HG02943 (cell line): ENCODE measurements at regions not wholly inside any gene's neighbourhood (a gene's known extent, or its start where the extent isn't known, plus 50 kb on each side); places are given as distances from the start of the nearest gene placed in this dataset.

Source experiments
- ATAC-seq: cut with Tn5 transposase; IDR thresholded peaks from one replicate; pipeline ENCODE4 v1.9.1; 2021; ENCODE audit warnings: mild to moderate bottlenecking, low read depth, moderate library complexity; ENCODE audit not compliant: unreplicated experiment

DNA sequence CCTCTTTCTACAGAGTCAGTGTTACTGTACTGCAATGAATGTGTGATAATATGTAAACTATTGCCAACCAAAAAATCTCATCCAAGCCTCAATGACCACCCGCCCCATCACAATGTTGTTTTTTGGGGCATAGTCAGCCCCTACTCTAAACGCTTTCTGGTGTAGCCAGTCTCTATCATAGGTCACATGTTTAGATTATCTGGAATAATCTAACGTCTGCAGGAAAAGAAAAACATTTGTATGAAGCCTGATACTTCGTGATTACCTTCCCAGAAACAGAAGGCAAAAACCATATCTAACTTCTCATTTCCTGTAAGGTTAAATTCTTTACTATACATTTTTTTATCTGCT, 1331.8 kb upstream of the GBE1 start:
- ATAC-seq, result no peak

DNA sequence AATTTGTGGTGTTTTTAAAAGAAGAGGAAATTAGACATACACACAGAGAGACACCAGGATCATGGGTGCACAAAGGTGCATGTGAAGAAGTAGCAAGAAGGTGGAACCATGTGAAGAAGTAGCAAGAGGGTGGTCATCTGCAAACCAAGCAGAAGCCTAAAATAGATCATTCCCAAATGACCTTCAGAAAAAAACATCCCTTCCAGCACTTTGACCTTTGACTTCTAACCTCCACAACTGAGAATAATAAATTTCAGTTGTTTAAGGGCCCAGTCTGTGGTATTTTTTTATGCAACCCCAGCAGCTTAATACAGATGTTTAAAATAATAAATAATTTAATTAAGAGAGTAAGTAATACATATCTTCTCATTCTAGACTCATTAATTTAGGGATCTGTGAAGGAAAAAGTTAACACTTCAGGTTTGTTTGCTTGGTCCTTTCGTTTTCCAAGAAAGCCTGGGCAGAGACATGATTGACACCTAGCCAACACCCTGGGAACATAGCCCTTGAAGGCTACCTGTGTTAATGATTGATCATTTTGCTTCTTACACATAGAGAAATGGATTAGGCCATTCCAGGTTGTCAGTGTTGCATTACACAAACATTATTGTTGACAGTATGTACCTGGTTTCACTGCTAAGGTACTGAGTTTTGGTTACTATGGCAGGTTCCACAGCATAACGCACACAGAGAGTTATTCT, 1331.2 kb upstream of the GBE1 start:
- no peak for ATAC-seq

DNA sequence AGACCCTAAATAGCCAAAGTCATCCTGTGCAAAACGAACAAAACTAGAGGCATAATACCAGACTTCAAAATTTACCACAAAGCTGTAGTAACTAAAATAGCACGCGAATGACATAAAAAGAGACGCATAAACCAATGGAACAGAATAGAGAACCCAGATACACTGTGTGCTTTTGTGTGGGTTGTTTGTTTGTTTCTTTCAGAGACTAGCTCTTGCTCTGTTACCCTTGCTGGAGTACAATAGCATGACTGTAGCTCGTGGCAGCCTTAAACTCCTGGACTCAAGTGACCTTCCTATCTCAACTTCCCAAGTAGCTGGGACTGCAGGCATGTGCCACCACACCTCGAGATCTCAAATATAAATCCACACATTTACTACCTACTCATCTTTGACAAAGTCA, 1314.6 kb upstream of the GBE1 start:
- ATAC-seq, result no peak

DNA sequence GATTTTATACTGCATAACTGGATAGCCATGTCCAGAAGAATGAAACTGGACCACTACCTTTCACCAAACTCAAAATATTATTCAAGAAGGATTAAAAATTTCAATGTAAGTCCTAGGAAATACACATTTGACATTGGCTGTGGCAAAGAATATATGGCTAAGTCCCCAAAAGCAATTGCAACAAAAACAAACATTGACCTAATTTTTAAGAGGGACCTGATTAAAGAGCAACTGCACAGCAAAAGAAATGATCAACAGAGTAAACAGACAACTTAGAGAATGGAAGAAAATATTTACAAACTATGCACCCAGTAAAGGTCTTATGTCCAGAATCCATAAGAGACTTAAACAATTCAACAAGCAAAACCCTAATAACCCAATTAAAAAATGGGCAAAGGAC, 1313.0 kb upstream of the GBE1 start:
- ATAC-seq, result no peak

DNA sequence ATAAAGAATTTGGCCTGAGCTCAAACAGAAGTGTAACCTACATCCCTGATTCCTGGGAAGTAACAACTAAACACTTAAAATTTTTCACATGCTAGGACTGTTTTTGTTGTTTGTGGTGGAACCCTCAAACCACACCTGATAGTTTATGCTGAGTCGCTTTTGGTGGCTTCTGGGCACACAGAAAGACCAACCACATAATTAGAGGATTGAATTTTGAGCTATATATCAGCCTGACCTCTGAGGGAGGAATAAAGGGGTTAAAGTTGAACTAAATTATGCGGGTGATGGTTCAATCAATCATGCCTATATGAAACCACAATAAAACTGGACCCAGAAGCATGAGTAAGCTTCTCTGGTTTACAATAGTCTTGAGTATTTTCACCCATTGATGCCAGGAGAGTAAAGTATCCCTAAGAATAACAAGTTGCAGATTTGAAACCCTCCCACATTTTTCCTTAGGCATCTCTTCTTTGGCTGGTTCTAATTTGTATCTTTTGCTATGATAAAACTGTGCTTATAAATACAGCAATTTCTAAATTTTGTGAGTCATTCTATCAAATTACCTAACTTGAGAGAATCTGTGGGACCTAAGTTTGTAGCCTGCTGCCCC, 1304.5 kb upstream of the GBE1 start:
- ATAC-seq, result no peak

DNA sequence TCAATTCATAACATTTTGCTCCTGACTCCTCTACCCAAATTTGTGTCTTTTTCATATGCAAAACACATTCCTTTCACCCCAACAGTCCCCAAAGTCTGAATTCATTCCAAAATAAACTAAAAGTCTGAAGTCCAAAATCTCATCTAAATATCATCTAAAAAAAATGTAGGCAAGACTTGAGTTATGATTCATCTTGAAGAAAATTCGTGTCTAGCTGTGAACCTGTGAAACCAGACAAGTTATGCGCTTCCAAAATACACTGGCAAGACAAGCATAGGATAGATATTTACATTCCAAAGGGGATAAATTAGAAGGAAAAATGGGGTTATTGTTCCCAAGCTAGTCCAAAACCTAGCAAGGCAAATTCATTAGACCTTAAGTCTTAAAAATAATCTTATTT, 1302.0 kb upstream of the GBE1 start:
- no peak for ATAC-seq

DNA sequence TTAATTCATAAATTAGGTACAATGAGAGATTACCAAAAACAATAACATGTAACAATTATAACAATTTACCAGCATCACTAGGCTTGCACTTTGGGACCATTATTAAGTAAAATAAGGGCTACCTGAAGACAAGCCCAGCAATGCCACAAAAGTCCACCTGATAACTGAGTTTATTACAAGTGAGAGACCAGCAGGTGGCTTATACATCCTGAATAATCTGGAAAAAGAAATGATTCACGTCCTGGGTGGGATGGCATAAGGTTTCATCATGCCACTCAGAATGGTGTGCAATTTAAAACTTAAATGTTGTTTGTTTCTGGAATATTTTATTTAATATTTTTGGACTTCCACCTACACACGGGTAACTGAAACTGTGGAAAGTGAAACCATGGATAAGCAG, 1287.1 kb upstream of the GBE1 start:
- no peak for ATAC-seq

DNA sequence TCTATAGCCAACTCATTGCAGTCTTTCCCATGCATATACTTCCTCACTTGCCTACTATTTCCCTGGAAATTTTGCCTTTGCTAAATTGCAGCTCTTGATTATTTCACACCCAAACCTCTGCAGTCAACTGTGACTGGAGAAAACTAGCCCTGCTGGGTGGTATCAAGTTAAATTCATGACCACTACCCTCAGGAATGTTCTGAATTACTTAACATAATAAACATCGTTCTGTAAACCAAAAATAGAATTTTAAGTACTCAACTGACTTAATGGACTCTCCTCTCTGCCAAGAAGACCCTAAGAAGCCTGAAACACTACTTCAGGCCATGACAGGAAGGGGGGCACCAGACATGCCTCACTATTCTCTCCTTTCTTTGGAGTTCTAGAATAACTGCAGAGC, 1278.0 kb upstream of the GBE1 start:
- no peak for ATAC-seq

DNA sequence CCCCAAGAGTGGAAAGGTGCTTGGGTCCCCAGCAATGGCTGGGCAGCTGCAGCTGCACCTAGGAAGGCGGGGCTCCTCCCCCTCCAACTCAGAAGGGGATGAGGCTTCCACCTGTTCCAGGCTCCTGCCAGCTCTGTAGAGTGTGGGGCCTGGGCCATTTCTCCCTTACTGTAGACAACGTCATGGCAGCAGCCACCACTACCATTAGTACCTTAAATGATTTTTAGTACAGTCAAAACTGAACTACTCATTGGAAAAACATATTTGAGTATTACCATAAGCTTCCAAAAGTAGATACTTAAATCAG, 1274.2 kb upstream of the GBE1 start:
- ATAC-seq, result no peak

DNA sequence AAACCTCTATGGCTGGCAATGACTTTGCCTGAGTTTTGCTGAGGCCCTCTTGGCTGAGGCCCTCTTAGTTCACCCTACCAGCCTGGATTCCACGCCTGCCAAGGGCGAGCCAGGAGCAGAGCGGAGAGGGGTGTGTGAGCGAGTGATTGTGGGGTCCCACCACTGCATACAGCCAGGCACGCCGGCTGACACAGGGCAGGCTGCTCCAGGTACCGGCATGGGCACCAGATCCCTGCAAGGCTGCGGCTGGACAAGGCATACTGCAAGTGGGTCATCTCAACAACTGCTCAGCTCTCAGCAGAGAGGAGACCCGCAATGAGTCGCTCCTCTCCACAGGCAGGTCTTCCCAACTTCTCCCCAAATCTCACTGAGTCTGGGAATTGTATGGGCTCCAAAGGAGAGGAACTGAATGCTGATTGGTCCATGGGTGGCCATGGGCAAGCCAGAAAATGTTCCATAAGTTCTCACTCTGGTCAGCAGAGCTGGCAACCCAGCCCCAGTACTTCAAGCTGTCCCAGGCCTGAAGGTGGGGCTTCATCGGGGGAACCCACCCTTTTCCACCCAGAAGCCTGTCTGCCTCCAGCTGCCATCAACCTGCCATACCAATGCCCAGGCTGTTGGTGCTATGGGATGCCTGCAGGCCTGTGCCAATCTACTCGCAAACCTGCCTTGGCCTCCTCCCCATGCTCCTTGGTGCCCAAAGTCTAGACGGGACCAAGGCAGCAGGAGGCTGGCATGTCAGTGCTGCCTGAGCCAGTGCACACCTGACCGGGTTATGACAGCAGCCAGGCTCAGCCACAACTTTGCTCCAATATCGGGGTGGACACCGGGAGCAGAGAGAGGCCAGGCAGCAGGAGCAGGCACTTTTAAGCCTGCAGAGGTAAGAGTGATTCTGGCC, 1273.6 kb upstream of the GBE1 start:
- no peak for ATAC-seq

DNA sequence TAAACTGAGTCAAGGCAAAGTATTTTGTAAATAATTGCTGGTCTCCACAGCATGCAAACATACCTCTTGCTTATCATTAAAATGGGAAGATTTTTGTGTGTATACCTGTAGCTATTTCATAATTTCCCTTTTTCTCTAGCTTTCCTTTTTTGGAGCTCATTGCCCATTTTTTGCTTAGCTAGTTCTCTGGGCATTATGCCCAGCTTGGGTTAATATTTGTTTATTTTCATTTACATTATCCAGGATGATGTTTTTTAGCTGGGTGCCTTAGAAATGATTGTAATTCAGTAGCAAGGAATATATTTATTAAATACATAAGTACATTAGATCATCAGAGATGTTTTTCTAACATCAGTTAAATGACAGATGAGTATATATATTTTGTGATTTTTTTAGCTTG, 1271.7 kb upstream of the GBE1 start:
- ATAC-seq, result no peak

DNA sequence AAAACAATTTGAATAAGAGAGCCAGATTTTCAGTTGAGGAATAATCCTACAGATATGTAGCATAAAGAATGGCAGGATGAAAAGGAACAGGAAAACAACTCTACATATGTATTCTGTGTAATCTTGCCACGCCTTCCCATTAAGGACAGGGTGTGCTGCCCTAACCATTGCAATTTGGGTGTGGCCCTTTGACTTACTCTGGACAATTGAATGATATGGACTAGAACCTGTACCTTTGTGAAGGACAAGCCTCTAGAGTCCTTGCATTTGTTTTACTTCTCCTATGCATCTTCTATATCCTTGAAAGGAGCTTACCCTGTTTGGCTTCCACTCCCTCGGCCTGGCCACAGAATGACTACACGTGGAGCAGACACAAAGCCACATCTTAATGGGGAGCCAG, 1261.6 kb upstream of the GBE1 start:
- ATAC-seq, result no peak

DNA sequence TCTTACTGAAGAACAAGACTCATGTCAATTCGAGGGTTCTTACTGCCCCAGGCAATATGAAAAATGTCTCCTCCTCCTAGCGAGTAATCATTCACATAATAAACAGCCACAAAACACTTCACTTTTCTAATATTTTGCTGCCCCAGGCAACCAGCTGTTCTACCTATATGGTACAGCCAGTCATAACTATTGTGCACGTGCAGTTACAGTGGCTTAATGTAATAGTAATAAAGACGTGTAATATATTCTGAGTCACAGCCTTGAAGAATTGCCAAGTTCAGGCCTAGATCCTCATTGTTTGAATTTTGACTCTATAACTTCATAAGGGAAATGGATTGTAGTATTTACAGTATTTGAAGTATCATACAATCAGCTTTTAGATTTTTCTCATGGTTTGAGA, 1250.0 kb upstream of the GBE1 start:
- ATAC-seq, result no peak

DNA sequence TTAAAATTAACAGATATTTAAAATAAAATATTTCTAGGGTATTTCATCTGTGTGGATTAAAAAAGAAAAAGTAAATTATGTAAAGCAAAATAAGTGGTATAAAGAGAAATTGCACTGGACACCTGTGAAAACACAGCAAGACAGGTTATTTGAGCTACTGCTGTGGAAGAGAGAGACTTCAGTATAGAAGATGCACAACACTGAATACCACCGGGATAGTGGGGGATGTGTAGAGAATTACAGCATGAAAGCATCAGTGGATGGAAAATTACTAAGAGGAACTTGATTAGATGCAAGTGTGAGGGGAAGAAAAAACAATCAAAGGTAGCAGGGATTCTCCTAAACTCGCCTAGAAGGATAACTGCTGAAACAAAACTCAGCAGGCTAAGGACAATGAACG, 1242.5 kb upstream of the GBE1 start:
- ATAC-seq, result no peak

DNA sequence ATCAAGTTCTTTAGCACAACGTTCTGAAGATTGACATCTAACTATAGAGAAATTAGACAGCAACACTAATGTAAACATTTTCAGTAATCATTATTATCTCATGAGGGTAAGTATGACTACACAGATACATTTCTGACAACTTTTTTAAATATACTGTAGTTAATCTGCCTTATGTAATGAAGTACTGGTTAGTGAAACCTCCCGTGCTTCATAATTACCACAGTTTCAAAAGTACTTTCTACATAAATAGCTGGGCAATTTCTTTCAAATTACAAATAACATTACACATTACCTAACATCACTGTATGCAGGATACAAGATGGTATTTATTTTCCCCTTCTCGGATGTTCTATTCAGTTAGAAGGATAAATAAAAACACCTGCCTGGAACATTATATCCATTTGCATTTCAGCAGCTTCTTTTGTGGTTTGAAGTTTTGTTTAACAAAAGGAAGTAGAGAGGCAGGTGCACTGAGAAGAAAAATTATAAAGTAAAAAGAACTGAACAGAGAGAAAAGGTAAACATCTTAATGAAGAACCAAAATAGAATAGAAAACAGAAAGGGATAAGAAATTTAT, 1241.5 kb upstream of the GBE1 start:
- no peak for ATAC-seq

DNA sequence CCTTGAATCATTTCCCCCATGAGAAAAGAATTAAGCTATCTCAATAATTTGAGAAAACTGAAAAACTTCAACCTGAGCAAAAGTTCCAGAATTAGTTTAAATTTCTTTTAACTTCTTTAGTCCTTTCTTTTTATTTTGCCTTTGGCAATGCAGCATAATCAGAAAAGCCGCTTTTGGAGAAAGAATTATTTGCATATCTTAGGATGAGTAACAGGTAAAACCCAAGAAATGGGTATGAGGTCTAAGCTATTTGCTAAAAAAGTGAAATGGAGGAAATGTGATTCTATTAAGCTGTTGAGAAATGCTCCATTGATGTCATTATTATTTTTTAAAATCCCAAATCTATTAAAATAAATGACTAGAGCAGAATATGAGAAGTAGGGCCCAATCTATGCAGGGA, 1238.3 kb upstream of the GBE1 start:
- ATAC-seq, result no peak

DNA sequence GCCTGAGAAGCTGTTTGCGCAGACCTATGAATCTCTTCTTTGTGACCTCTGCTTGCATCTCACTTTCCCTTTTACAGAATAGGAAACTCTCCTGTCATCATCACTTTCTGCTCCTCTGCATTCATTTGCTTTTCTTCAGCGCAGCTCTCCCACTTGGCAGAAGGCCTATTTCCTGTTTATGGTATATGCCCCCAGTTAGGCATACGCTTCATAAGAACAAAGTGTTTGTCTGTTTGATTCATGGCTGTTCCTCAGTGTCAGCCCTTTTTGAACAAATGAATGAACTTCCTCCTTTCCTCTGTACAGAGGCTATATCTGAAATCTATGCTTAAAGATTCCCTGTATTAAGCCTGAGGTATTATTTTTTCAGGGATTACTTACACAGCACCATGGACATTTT, 1216.9 kb upstream of the GBE1 start:
- no peak for ATAC-seq

DNA sequence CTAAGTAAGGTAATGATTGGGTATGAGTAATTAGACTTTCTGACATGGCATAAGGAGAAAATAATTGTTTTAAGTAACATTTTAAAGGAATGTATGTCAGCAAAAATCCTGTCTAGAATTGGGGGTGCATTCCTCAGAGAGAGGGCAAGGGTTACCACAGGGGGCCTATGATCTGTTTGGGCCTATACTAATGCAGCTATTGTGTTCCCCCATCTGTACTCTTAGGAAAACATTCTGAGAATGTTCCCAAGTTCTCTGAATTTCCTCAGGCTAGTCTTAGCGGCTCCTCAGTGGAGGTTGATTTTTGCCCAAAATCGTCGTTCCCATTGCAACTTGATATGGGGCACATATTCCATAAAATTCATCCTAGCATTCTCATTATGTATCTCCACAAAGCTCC, 1216.4 kb upstream of the GBE1 start:
- ATAC-seq, result no peak

DNA sequence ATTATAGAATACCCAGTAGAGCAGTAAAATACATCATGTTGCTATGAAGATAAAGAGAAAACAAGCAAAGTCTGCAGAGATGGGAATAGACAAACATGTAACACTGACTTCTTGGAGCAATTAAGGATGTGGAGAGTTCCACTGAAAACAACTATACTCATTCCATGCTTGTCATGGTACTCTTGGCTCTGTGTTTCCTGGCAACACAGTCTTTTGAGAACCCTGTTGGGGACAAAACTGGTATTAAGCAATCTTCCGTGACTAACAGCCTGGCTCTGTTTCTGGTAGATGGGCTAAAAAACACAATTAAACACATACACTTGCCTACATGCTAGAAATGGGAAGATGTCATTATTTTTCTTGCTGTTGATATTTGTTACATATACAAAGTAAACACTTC, 1212.3 kb upstream of the GBE1 start:
- ATAC-seq, result no peak

DNA sequence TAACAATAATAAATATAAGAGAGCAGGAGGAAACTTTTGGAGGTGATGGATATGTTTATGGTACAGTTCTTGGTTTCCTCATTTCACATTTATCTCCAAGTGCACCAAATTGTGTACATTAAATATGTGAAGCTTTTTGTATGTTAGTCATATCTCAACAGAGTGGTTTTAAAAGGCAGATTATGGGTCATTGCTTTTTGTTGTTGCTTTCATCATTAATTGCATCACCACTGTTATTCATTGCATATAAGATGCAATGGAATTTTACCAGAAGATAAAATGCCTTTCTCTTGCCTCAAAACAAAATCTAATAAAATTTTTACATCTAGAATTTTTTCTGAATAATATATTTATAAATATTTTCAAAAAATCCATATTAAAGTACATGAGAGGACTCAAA, 1198.9 kb upstream of the GBE1 start:
- ATAC-seq, result no peak

DNA sequence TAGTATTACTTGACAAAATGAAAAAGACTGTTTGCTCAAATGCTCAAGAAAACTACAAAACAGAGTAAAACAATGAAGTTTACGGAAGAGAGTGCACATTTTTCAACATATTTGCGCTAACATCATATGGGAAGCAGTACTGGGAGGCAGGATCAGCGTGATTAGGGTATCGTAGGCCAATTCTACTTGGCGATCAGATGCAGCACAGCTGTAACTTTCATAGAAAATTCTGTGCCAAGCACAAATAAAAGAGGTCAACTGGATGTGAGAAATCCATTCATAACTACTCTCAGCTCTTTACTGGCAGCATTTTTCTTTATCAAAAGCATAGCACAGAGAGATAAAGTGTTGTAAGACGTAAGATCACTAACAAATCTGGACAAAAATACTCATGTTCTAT, 1196.3 kb upstream of the GBE1 start:
- no peak for ATAC-seq

DNA sequence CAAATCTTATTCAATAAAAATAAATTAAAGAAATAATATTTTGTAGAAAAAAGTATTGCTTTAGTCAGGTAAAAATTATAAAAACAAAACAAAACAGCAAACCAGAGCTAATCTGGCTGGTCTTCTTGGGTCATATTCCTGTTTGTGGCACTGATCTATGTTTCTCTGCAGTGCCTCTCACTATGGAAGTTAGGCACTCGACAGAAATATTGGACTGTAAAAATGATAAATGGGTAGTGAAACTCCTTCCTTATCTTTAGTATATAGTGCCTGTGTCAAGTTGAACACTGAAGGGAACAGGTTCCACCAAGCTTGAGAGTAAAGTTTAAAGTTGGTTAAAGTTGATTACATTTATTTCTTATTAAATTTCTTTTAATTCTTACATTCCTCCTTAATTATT, 1195.6 kb upstream of the GBE1 start:
- ATAC-seq, result no peak
